ENCODE measurements at regions not wholly inside any gene's neighbourhood (a gene's known extent, or its start where the extent isn't known, plus 50 kb on each side); places are given as distances from the start of the nearest gene placed in this dataset.

- TF ChIP-seq CTCF (IDR thresholded peaks at IDR 0.05) (no peak), POLR2A (IDR thresholded peaks at IDR 0.05) (no peak)
These were observed 518.2 kb upstream of the GOT2 start for GRCh38 chr16:59252317-59252716.

Data from lower leg skin (tissue), 3 donors.